ENCODE measurements at regions not wholly inside any gene's neighbourhood (a gene's known extent, or its start where the extent isn't known, plus 50 kb on each side); places are given as distances from the start of the nearest gene placed in this dataset.

DNA sequence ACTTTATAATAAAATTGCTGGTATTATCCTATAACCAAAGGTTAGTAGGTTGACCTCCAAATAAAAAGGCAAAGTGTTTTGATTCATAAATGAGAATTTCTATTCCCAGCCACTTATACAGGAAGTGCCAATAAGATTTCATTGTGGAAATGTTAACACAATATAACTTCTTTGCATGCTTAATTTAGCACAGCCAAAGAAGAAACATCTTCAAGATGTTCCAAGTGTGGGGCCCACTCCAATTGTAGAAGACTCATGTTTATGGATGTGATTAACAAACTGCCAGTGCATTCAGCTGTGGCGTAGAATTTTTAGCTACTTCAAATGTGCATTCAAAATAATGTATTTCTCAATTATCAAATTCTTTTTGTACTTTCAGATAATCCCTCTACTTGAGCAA, 402.3 kb downstream of the DEPDC1B start:
- no peaks in the 10 kb centered on the region for H3K9me3 Mint-ChIP-seq (ENCODE audit: unreplicated experiment)
- H3K27ac Mint-ChIP-seq (ENCODE audit: low read depth, unreplicated experiment), result no peak overlapping the region
- H3K27me3 Mint-ChIP-seq (ENCODE audit: insufficient read depth, unreplicated experiment), result peaks cover 91% of the 10 kb centered on the region
- no peaks in the 10 kb centered on the region for H3K4me1 Mint-ChIP-seq (ENCODE audit: insufficient read depth, unreplicated experiment)
- H3K4me3 Mint-ChIP-seq (ENCODE audit: unreplicated experiment), result no peak overlapping the region
- TF ChIP-seq, protein P1, sequence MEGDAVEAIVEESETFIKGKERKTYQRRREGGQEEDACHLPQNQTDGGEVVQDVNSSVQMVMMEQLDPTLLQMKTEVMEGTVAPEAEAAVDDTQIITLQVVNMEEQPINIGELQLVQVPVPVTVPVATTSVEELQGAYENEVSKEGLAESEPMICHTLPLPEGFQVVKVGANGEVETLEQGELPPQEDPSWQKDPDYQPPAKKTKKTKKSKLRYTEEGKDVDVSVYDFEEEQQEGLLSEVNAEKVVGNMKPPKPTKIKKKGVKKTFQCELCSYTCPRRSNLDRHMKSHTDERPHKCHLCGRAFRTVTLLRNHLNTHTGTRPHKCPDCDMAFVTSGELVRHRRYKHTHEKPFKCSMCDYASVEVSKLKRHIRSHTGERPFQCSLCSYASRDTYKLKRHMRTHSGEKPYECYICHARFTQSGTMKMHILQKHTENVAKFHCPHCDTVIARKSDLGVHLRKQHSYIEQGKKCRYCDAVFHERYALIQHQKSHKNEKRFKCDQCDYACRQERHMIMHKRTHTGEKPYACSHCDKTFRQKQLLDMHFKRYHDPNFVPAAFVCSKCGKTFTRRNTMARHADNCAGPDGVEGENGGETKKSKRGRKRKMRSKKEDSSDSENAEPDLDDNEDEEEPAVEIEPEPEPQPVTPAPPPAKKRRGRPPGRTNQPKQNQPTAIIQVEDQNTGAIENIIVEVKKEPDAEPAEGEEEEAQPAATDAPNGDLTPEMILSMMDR (IDR thresholded peaks at IDR 0.05; ENCODE audit: unreplicated experiment), result no peak
- no peaks in the 10 kb centered on the region for H3K36me3 Mint-ChIP-seq (ENCODE audit: insufficient read depth, unreplicated experiment)
- no TSS peak for BruUV-seq (replicated peaks)
- intact Hi-C loops (cut with micrococcal nuclease), result loop anchor here (5.0 kb wide), 1 partner anchor 290 kb away; no protein-coding TSS in a partner anchor
- CTCF ChIA-PET, result no interaction called here
- POLR2A ChIA-PET, result no interaction called here
- no peak for DNase-seq (ENCODE audit: unreplicated experiment)

DNA sequence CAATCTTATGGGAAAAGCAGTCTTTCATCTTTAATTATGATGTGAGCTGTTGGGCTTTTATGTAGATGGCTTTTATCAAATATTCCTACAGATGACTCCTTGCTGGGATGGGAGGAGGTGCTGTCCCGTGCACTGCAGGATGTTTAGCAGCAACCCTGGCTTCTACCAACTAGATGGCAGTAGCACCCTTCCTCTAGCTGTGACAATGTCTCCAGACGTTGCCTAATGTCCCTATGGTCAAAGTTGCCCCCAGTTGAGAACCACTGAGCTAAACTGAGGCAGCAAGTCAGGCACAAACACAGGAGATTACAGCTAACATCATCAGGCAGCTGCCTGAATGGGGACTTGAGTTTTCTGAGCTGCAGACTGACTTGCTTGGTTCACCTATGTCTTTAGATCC, 401.9 kb upstream of the PDE4D start:
- Mint-ChIP-seq H3K36me3 (ENCODE audit: insufficient read depth, unreplicated experiment) (no peaks in the 10 kb centered on the region), H3K9me3 (ENCODE audit: unreplicated experiment) (no peaks in the 10 kb centered on the region), H3K27me3 (ENCODE audit: insufficient read depth, unreplicated experiment) (peaks cover 90% of the 10 kb centered on the region), H3K4me1 (ENCODE audit: insufficient read depth, unreplicated experiment) (no peaks in the 10 kb centered on the region), H3K4me3 (ENCODE audit: unreplicated experiment) (no peak overlapping the region), H3K27ac (ENCODE audit: low read depth, unreplicated experiment) (no peak overlapping the region)
- ChIA-PET CTCF (interaction anchor here (0.6 to 2.4 kb wide), 16 partner anchors 9 to 1637 kb away, joined by 3 to 10 read pairs (median 4); no protein-coding TSS in a partner anchor), POLR2A (no interaction called here)
- no TSS peak for BruUV-seq (replicated peaks)
- TF ChIP-seq, protein P1 (IDR thresholded peaks at IDR 0.05; ENCODE audit: unreplicated experiment), result peak; percentile 48
- intact Hi-C loops (cut with micrococcal nuclease), result loop anchor here (1.0 to 5.0 kb wide), 3 partner anchors 87 to 354 kb away; no protein-coding TSS in a partner anchor
- peak; percentile 35 for DNase-seq (ENCODE audit: unreplicated experiment)

DNA sequence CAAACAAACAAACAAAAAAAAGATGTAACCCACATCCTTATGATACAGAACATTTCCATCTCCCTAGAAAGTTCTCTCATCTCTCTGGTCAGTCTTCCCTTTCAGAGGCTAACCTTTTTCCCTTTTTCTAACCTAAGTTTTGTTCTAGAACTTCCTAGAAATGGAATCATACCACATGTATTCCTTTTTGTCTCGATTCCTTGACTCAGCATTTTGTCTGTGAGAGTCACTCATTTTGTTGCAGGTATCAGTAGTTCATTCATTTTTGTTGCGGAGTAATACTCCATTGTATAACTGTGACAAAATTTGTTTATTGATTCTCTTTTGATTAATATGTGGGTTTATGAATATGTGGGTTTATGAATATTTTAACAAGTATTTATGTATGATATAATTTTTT, 400.0 kb upstream of the PDE4D start:
- TF ChIP-seq, protein P1 (IDR thresholded peaks at IDR 0.05; ENCODE audit: unreplicated experiment), result no peak
- H3K9me3 Mint-ChIP-seq (ENCODE audit: unreplicated experiment), result no peaks in the 10 kb centered on the region
- no peaks in the 10 kb centered on the region for H3K36me3 Mint-ChIP-seq (ENCODE audit: insufficient read depth, unreplicated experiment)
- no peak for DNase-seq (ENCODE audit: unreplicated experiment)
- no peak overlapping the region for H3K4me3 Mint-ChIP-seq (ENCODE audit: unreplicated experiment)
- H3K27me3 Mint-ChIP-seq (ENCODE audit: insufficient read depth, unreplicated experiment), result peaks cover 90% of the 10 kb centered on the region
- intact Hi-C loops (cut with micrococcal nuclease), result no loop called here
- POLR2A ChIA-PET, result no interaction called here
- no peak overlapping the region for H3K27ac Mint-ChIP-seq (ENCODE audit: low read depth, unreplicated experiment)
- CTCF ChIA-PET, result no interaction called here
- BruUV-seq (replicated peaks), result no TSS peak
- no peaks in the 10 kb centered on the region for H3K4me1 Mint-ChIP-seq (ENCODE audit: insufficient read depth, unreplicated experiment)

DNA sequence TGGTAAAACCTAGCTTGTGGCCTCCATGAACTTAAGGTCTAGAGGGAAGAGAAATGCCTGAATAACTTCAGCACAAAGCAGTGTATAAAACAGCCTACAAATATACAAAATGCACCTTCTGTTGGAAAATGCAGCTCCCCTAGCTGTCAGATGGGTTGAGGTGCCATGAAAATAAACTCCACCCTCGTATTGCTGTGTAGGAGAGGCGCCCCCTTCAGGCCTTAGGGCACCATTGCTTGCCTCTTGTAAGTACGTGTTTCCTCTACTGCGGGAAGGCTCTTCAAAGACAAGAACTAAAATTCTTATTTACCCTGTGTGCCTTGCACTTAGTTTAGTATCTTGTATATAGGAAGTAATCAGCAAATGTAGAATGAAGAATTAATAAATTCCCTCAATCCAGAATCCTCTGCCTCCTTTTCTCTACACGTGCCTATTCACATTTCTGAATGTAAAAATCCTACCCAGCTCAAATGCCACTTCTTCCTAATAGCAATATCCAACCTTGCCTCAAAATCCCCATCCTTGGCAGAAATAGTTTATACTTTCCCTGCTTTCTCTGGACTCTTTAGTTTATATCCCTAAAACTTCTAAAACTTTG, 393.7 kb upstream of the PDE4D start:
- peaks cover 99% of the 10 kb centered on the region for H3K27me3 Mint-ChIP-seq (ENCODE audit: insufficient read depth, unreplicated experiment)
- TF ChIP-seq, protein P1 (IDR thresholded peaks at IDR 0.05; ENCODE audit: unreplicated experiment), result peak; percentile 77
- no peak overlapping the region for H3K4me3 Mint-ChIP-seq (ENCODE audit: unreplicated experiment)
- H3K4me1 Mint-ChIP-seq (ENCODE audit: insufficient read depth, unreplicated experiment), result no peaks in the 10 kb centered on the region
- H3K27ac Mint-ChIP-seq (ENCODE audit: low read depth, unreplicated experiment), result no peak overlapping the region
- ChIA-PET POLR2A (interaction anchor here (0.6 kb wide), 1 partner anchor 240 kb away, joined by 3 read pairs; no protein-coding TSS in a partner anchor), CTCF (interaction anchor here (0.6 to 2.4 kb wide), 4 partner anchors 8 to 477 kb away, joined by 4 to 11 read pairs (median 8); no protein-coding TSS in a partner anchor)
- no peaks in the 10 kb centered on the region for H3K9me3 Mint-ChIP-seq (ENCODE audit: unreplicated experiment)
- peak; percentile 78 for DNase-seq (ENCODE audit: unreplicated experiment)
- intact Hi-C loops (cut with micrococcal nuclease), result loop anchor here (1.0 kb wide), 1 partner anchor 473 kb away; no protein-coding TSS in a partner anchor
- no TSS peak for BruUV-seq (replicated peaks)
- H3K36me3 Mint-ChIP-seq (ENCODE audit: insufficient read depth, unreplicated experiment), result no peaks in the 10 kb centered on the region

All from MCF 10A (cell line).